ENCODE measurements at regions not wholly inside any gene's neighbourhood (a gene's known extent, or its start where the extent isn't known, plus 50 kb on each side); places are given as distances from the start of the nearest gene placed in this dataset.

GRCh38 chr10:118246332-118247295 lies 95.5 kb downstream of the FAM204A start:
- no peak for DNase-seq (ENCODE audit: low read depth)

GRCh38 chr10:118243907-118244306 lies 98.2 kb downstream of the FAM204A start:
- DNase-seq (ENCODE audit: low read depth) = no peak

DNA sequence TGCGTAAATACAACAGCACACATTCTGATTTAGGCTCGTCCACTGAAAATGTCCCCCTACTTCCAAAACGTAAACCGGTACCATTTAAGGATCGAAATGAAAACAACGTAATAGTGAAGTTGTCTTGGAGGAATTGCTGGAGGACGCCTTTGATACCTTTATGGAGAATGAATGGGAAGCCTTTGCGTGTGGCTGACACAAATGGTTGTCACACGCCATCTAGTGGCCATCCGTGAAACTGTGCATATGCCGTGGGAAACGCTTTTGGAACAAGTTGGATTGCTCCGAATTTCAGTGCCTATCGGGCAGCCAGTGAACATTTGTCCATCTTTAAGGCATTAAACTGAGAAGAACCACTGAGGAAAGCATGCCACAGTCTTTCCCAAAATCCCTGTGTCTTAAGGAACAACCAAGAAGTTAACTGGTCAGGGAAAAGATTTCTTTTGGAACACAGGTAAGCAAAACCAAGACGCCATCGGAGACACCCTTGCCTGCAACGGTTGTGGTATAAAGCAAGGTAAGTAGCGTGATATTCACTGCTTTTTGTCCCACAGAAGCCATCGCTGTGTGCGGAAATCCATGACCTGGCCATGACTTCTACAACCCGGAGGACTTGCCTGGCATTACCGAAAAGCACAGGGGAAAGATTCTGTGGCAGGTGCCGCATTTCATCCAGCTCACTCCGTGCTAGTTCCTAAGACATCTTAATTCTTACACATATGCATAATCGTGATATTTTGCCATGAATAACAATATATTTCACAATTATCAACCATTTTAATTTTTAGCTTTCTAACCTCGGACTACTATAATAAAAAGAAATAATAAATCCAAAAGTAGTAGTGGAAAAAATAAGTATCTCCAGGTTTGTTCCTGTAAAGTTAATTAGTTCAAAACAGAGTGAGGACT lies 100.6 kb downstream of the FAM204A start:
- peak; percentile 61 for DNase-seq (ENCODE audit: low read depth)

- DNase-seq (ENCODE audit: low read depth) = no peak
Observed at GRCh38 chr10:118239236-118239630, 102.9 kb downstream of the FAM204A start.

- DNase-seq (ENCODE audit: low read depth) = no peak
Observed at GRCh38 chr10:118238573-118239235, 103.4 kb downstream of the FAM204A start.

DNA sequence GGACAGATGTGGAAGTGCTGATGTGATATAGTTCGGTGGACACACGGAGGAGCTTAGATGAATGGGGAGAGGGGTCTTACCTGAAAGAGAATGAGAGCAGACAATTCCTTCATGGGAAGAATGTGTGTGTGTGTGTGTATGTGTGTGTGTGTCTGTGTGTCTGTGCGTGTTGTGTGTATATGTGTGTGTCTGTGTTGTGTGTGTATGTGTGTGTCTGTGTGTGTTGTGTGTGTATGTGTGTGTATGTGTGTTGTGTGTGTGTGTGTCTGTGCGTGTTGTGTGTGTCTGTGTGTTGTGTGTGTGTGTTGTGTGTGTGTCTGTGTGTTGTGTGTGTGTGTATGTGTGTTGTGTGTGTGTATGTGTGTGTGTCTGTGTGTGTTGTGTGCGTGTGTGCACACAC lies 104.2 kb downstream of the FAM204A start:
- no peak for DNase-seq (ENCODE audit: low read depth)

DNA sequence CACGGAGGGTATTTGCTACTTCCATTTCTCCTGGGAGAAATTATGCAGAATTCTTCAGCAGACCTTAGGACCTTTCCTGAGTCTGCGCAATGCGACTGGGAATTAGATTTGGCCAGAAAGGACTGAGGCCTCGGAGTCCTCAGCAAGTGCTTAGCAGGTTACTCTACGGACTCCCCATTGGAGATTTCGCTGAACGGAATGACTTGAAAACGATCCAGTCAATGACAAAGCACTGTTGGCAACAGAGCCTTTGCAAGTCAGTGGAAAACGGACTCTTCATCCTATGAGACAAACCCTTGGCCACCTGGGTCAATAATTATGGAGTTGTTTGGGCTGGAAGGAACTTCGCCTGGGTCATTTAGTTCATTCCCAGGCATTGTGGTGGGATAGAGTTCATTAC lies 107.4 kb downstream of the FAM204A start:
- DNase-seq (ENCODE audit: low read depth) = no peak

- no peak for DNase-seq (ENCODE audit: low read depth)
Observed at GRCh38 chr10:118220346-118220850, 121.7 kb downstream of the FAM204A start.

DNA sequence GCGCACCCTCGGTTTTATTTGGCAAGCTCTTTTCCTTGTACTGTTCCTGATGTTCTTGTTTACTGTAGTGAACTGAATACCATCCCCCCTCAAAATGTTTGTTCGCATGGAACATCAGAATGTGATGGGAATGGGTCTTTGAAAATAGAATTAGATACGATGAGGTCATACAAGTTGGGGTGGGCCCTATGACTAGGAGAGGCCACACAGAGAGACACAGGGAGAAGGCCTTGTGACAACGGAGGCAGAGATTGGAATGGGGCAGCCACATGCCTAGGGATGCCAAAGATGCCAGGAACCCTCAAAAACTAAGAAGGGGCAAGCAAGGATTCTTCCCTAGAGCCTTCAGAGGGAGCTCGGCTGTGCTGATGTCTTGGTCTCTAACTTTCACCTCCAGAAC lies 123.6 kb downstream of the FAM204A start:
- DNase-seq (ENCODE audit: low read depth) = no peak

DNA sequence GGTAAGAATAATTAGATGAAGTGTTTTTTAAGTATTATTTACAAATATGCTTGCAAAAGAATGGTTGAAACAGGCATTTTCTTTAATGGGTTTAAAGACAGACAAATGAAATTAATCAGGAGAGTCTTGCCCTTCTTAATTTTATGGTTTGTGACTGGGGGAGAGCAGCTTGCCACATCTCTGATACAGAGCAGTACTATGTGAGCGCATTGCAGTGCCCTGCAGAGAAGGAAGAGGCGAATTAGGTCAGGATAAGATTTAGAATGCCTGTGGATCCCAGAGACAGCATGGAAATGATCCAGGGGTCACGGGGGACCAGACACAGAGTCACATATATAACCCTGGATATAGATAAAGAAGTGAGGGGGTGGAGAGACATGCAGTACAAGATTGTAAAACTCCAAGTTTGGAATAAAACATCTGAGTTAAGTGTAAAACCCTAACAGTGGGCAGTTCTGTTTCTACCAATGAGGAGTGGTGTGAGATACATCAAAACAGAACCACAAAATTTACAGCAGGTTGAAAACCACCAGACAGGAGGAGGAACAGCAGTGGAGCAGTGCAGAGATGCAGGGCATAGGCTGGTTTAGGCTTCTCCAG lies 125.5 kb downstream of the FAM204A start:
- no peak for DNase-seq (ENCODE audit: low read depth)

DNA sequence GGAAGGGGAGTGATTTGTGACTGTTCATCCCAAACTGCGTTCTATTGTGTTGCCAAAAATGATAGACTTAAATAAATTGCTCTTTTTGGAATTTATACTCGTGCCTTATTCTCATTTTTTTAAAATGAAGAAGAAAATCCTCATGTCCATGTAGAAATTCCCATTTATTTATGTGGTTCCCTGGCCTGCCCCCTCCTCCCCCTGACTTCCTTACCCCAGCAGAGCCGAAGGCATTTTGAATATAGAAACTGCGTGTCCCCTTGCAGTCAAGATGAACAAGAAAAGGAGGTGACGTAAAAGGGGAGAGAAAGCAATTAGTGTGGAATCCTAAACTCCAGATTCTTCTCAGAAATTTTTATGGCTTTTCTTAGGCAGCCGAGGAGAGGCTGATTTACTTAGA lies 126.1 kb downstream of the FAM204A start:
- no peak for DNase-seq (ENCODE audit: low read depth)

GRCh38 chr10:118214776-118215175 lies 127.3 kb downstream of the FAM204A start:
- DNase-seq (ENCODE audit: low read depth) = no peak

DNA sequence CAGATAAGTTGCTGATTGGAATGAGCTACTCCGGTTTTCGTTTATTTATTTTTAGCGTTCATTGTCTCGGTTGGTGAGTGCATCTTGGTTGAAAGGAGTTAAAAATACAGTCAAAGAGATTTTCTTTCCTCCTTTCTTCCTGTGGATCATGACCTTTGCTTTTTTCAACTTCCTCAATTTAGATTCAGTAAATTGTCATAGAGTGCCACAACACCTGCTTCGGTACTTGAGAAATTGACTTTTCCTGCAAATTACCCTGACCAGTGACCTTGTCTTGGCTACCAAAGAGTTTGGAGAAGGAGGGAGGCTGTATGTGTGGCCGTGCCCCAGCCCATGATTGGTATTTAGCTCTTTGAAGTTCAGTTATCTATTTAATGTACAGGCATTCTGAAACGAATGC lies 128.7 kb downstream of the FAM204A start:
- no peak for DNase-seq (ENCODE audit: low read depth)

DNA sequence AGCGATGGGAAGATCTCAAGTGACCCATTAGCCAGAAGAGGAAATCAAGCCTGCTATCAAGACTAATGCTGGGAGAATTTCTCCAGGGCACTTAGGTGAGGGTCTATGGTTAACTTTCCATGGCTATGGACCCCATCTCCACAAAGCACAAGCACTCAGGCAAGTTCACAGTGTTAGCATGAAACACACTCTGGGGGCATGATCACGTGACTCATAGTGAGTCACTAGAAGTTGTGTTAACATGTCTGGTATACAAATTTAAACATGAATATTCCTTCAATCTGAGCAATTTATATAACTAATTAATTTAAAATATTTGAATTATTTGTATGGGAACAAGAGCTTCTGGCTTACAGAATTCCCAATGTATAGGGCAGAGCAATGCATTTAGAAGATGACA lies 131.8 kb downstream of the FAM204A start:
- DNase-seq (ENCODE audit: low read depth) = no peak

DNA sequence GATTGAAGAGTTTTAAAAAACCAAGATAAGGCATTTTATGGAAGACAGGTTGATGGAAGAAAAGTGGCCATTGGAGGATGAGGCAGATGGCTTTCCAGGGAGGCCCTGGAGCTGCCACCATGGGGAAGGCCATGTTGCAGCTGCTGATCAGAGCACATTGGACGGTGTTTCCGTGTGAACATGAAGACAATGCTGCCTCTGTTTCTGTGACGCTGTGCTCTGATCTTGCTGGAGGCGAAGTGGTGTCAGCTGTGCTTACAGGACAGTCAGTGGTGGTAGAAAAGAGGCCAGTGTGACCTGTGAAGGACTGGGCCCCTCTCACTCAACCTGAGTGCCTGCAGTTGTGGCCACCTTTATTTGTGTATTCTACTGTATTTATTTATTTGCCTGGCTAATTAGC lies 132.9 kb downstream of the FAM204A start:
- DNase-seq (ENCODE audit: low read depth) = no peak

GRCh38 chr10:118207470-118208007 lies 134.6 kb downstream of the FAM204A start:
- DNase-seq (ENCODE audit: low read depth) = no peak

GRCh38 chr10:118204292-118204943 lies 137.7 kb downstream of the FAM204A start:
- no peak for DNase-seq (ENCODE audit: low read depth)

DNA sequence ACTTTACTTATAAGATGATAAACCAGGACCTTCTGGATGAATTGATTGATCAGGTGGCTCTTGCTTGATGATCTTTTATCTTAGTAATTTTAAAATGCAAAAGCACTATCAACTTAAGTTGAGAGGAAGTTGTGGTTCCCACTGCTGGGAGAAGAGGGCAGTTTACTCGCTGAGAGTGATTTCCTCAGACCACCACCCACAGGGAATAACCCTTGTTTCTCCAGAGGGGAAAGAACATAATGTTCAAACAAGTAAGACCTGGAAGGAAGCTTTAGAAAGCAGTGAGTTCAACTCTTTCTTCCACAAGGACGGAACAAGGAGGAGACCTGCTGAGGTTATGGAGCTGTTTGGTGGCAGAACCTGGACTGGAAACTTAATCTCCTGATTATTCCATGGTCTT lies 138.7 kb downstream of the FAM204A start:
- DNase-seq (ENCODE audit: low read depth) = no peak

- no peak for DNase-seq (ENCODE audit: low read depth)
Observed at GRCh38 chr10:118195729-118196128, 146.4 kb downstream of the FAM204A start.

- no peak for DNase-seq (ENCODE audit: low read depth)
Observed at GRCh38 chr10:118193642-118194041, 146.9 kb upstream of the RAB11FIP2 start.

DNA sequence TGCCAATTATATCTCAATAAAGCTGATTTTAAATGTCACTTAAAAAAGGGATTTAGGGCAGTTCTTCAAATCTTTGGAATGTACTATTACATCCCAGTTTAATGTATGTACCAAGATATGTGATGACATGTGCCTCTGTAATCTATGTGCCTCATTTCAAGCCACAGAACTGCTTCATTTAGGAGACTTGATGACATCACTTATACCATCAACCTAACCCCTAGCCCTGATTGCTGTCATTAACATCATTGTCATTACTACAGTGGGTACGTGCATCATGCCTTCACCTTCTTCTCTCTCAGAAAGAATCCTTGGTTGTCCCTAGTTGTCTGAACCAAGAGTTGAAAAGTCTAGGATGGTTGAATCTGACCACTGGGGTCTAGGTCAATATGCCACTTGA lies 134.3 kb upstream of the RAB11FIP2 start:
- no peak for DNase-seq (ENCODE audit: low read depth)

All from amniotic epithelial cell (primary cell).